Lower leg skin (tissue), 4 donors: ENCODE measurements at regions not wholly inside any gene's neighbourhood (a gene's known extent, or its start where the extent isn't known, plus 50 kb on each side); places are given as distances from the start of the nearest gene placed in this dataset.
"Not testable (repeated sequence)": the region's sequence is repeated elsewhere in the genome, so short reads cannot be mapped to it uniquely, and the experiment has no call there.

Source experiments
- DNase-seq, 2 donors: peaks; one replicate each; pipeline ENCODE4 v3.0.0-alpha.2; 2019; ENCODE audit warnings: low spot score in 2 of 2
- H3K4me3 ChIP-seq: fragments of 200-600 bp; sonication (generic); 2 replicates; pipeline ENCODE4 v1.5.1; 2017; ENCODE audit warnings: mild to moderate bottlenecking, low read depth; ENCODE audit not compliant: poor library complexity, severe bottlenecking
- CTCF ChIP-seq, 3 donors: fragments of 450-650 bp; IDR thresholded peaks; one replicate each; pipeline ENCODE4 v1.5.1; 2016; ENCODE audit warnings: antibody characterized with exemption in 3 of 3, mild to moderate bottlenecking in 3 of 3, moderate library complexity in 2 of 3
- POLR2A ChIP-seq, 2 donors: fragments of 450-650 bp; IDR thresholded peaks; one replicate each; pipeline ENCODE4 v1.6.1; 2016 to 2017; ENCODE audit warnings: antibody characterized with exemption in 2 of 2, mild to moderate bottlenecking in 1 of 2, moderate library complexity in 1 of 2
- WGBS, 2 donors: methylation state at CpG; one replicate each; pipeline ENCODE4 v1.1.5; 2018; 5-methylcytosine and 5-hydroxymethylcytosine counted together
- intact Hi-C: fragments of 100-400 bp; cut with DNase I; formaldehyde crosslinking; loops from one replicate; pipeline ENCODE4 v1.15.0; 2023; ENCODE audit warnings: low total_unique reads

GRCh38 chrX:115909017-115909416 is 261.5 kb upstream of the AGTR2 start:
- intact Hi-C loops: no loop called here
- DNase-seq: no peak
- TF ChIP-seq POLR2A (IDR thresholded peaks at IDR 0.05): no peak
- TF ChIP-seq CTCF (IDR thresholded peaks at IDR 0.05): no peak
- WGBS, 2 donors: 81 to 90% methylated on average over 4 of the region's 4 CpGs
- H3K4me3 ChIP-seq: no peak overlapping the region

- intact Hi-C loops: no loop called here
- H3K4me3 ChIP-seq: no peak overlapping the region
- DNase-seq: no peak
- WGBS, 2 donors: 40% methylated on average over 1 of the region's 2 CpGs; no CpG with 5 or more reads in 1 of the 2 donors
- no peak for TF ChIP-seq CTCF (IDR thresholded peaks at IDR 0.05)
- no peak for TF ChIP-seq POLR2A (IDR thresholded peaks at IDR 0.05)
Measured at GRCh38 chrX:115911967-115912366, 258.6 kb upstream of the AGTR2 start.

GRCh38 chrX:115912372-115912897 is 258.1 kb upstream of the AGTR2 start:
- no peak for TF ChIP-seq CTCF (IDR thresholded peaks at IDR 0.05)
- no peak for TF ChIP-seq POLR2A (IDR thresholded peaks at IDR 0.05)
- 86 to 100% methylated on average over 1 to 2 of the region's 2 CpGs for WGBS, 2 donors
- intact Hi-C loops: no loop called here
- no peak for DNase-seq
- H3K4me3 ChIP-seq: no peak overlapping the region

GRCh38 chrX:115913575-115913974 is 257.0 kb upstream of the AGTR2 start:
- DNase-seq: no peak
- intact Hi-C loops: no loop called here
- no peak overlapping the region for H3K4me3 ChIP-seq
- TF ChIP-seq POLR2A (IDR thresholded peaks at IDR 0.05) (no peak), CTCF (IDR thresholded peaks at IDR 0.05) (no peak)

- H3K4me3 ChIP-seq, DNase-seq, intact Hi-C loops: not testable (repeated sequence)
- WGBS, 2 donors: 93 to 100% methylated on average over 3 of the region's 3 CpGs
Measured at GRCh38 chrX:115915625-115916024, 254.9 kb upstream of the AGTR2 start.

- intact Hi-C loops: no loop called here
Measured at GRCh38 chrX:115929480-115929879, 241.1 kb upstream of the AGTR2 start.

More at GRCh38 chrX:115929480-115929879, 241.1 kb upstream of the AGTR2 start:
- 86 to 100% methylated on average over 1 of the region's 1 CpG for WGBS, 2 donors
- TF ChIP-seq CTCF (IDR thresholded peaks at IDR 0.05) (no peak), POLR2A (IDR thresholded peaks at IDR 0.05) (no peak)
- DNase-seq: no peak
- no peak overlapping the region for H3K4me3 ChIP-seq
